Ishikawa (cell line): ENCODE measurements at regions not wholly inside any gene's neighbourhood (a gene's known extent, or its start where the extent isn't known, plus 50 kb on each side); places are given as distances from the start of the nearest gene placed in this dataset.

Experiments
- CEBPB ChIP-seq: IDR thresholded peaks from 2 replicates; pipeline ENCODE4 v1.6.1; 2012
- CREB1 ChIP-seq: IDR thresholded peaks from 2 replicates; pipeline ENCODE4 v1.6.1; 2012; ENCODE audit warnings: low read depth
- EGR1 ChIP-seq: IDR thresholded peaks from 2 replicates; pipeline ENCODE4 v1.6.1; 2012
- EP300 ChIP-seq: IDR thresholded peaks from 2 replicates; pipeline ENCODE4 v1.6.1; 2012; ENCODE audit warnings: borderline replicate concordance
- FOXM1 ChIP-seq: IDR thresholded peaks from 2 replicates; pipeline ENCODE4 v1.6.1; 2012; ENCODE audit warnings: low read depth, borderline replicate concordance
- MAX ChIP-seq: IDR thresholded peaks from 2 replicates; pipeline ENCODE4 v1.6.1; 2012
- NFIC ChIP-seq: IDR thresholded peaks from 2 replicates; pipeline ENCODE4 v1.6.1; 2012
- RAD21 ChIP-seq: IDR thresholded peaks from 2 replicates; pipeline ENCODE4 v1.6.1; 2012; ENCODE audit warnings: low read depth
- TAF1 ChIP-seq: IDR thresholded peaks from 2 replicates; pipeline ENCODE4 v1.6.1; 2012; ENCODE audit warnings: low read depth, mild to moderate bottlenecking
- TCF12 ChIP-seq: IDR thresholded peaks from 2 replicates; pipeline ENCODE4 v1.6.1; 2012; ENCODE audit warnings: low read depth
- TEAD4 ChIP-seq: IDR thresholded peaks from 2 replicates; pipeline ENCODE4 v1.6.1; 2012
- USF1 ChIP-seq: IDR thresholded peaks from 2 replicates; pipeline ENCODE4 v1.6.1; 2012
- YY1 ChIP-seq: IDR thresholded peaks from 2 replicates; pipeline ENCODE4 v1.6.1; 2012; ENCODE audit warnings: low read depth
- ZBTB7A ChIP-seq: IDR thresholded peaks from 2 replicates; pipeline ENCODE4 v1.6.1; 2012; ENCODE audit warnings: low read depth
- TF ChIP-seq, protein P1 (sequence below): IDR thresholded peaks from 2 replicates; pipeline ENCODE4 v1.6.1; 2012; ENCODE audit warnings: low read depth, mild to moderate bottlenecking

- TF ChIP-seq EGR1 (no peak), YY1 (no peak), CREB1 (no peak), USF1 (no peak), TCF12 (no peak), FOXM1 (no peak), TEAD4 (no peak), TAF1 (no peak), ZBTB7A (no peak), RAD21 (no peak), NFIC (no peak), MAX (no peak)
- TF ChIP-seq, protein P1, sequence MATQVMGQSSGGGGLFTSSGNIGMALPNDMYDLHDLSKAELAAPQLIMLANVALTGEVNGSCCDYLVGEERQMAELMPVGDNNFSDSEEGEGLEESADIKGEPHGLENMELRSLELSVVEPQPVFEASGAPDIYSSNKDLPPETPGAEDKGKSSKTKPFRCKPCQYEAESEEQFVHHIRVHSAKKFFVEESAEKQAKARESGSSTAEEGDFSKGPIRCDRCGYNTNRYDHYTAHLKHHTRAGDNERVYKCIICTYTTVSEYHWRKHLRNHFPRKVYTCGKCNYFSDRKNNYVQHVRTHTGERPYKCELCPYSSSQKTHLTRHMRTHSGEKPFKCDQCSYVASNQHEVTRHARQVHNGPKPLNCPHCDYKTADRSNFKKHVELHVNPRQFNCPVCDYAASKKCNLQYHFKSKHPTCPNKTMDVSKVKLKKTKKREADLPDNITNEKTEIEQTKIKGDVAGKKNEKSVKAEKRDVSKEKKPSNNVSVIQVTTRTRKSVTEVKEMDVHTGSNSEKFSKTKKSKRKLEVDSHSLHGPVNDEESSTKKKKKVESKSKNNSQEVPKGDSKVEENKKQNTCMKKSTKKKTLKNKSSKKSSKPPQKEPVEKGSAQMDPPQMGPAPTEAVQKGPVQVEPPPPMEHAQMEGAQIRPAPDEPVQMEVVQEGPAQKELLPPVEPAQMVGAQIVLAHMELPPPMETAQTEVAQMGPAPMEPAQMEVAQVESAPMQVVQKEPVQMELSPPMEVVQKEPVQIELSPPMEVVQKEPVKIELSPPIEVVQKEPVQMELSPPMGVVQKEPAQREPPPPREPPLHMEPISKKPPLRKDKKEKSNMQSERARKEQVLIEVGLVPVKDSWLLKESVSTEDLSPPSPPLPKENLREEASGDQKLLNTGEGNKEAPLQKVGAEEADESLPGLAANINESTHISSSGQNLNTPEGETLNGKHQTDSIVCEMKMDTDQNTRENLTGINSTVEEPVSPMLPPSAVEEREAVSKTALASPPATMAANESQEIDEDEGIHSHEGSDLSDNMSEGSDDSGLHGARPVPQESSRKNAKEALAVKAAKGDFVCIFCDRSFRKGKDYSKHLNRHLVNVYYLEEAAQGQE: no peak
Observed at GRCh38 chr3:107238787-107239186, 138.5 kb upstream of the CCDC54 start.

- TF ChIP-seq MAX (no peak), RAD21 (no peak), YY1 (no peak), TEAD4 (no peak)
Observed at GRCh38 chr3:107239703-107240102, 137.5 kb upstream of the CCDC54 start.

DNA sequence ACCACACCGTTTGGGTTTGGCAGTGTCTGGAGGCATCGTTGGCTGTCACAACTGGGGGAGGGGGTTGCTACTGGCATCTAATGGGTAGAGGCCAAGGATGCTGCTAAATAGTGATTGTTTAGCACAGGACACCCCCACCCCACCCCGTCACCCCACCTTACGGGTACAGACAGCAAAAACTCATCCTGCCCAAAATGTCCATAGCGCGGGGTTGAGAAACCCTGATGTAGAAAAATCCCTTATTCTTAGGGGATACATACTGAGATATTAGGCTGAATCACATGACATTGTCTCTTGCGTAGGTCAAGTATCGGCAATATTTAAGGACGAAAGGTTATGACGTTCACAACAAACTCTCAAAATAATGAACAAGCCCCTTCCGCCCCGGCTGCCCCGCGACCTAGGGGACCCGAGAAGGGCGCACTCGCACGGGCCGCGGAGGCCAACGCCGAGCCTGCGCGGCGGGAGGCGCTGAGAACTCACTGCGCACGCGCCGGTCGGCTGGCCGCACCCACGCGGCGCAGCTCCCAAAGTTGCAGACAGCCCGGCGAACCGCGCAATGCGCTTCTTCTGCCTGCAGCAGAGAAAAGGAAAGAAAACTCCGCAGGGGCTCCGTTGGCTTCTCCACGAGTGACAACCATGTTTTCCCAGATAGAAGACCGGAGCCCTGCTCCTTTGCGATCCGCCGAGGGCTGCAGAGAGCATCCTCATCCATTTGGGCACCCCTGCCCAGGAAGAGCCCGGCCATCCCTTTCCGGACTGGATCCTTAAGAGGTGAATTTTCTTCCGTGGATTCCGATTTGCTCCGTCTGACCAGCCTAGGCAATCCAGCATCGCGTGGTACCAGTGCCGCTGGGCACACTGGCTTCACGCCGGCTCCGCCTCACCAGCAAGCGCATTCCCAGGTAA lies 136.8 kb upstream of the CCDC54 start:
- TF ChIP-seq NFIC (no peak), MAX (peak; percentile 70), YY1 (no peak), EP300 (no peak), TAF1 (peak; percentile 44; the same call in 1 of the 2 replicates)
- TF ChIP-seq, protein P1: no peak

- TF ChIP-seq TEAD4 (no peak), CREB1 (no peak), CEBPB (no peak), EP300 (no peak)
- TF ChIP-seq, protein P1: no peak
Observed at GRCh38 chr3:107241217-107241616, 136.0 kb upstream of the CCDC54 start.

DNA sequence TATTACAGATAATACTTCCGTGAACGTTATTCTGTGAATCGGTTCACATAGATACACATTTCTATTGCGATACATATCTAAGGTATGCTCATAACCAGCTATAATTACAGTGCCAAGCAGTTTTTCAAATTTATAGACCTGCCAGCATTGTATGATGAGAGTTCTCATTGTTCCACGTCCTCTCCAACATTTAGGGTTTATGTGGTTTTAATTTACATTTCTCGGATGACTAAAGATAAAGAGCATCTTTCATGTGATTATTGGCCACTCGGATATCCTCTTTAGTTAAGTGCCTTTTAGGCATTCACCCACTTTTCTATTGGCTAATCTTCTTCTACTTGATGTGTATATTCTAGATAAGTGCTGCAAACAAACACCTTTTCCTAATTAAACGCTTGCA lies 134.7 kb upstream of the CCDC54 start:
- TF ChIP-seq ZBTB7A (no peak), YY1 (no peak), EGR1 (no peak), FOXM1 (no peak), NFIC (no peak), TAF1 (no peak), CREB1 (no peak), CEBPB (no peak), EP300 (no peak), MAX (no peak), TCF12 (no peak), RAD21 (no peak)
